ENCODE measurements at regions not wholly inside any gene's neighbourhood (a gene's known extent, or its start where the extent isn't known, plus 50 kb on each side); places are given as distances from the start of the nearest gene placed in this dataset.

- H3K9me3 ChIP-seq (ENCODE audit: insufficient read depth, low read depth, low read length): no peaks in the 10 kb centered on the region
These were observed 200.5 kb upstream of the ANK2 start for GRCh38 chr4:112848911-112849310.

GRCh38 chr4:112852601-112853000 lies 196.9 kb upstream of the ANK2 start:
- Histone ChIP-seq H3K4me1 (ENCODE audit: insufficient read depth, low read length, poor library complexity, severe bottlenecking) (no peaks in the 10 kb centered on the region), H4K20me1 (ENCODE audit: insufficient read depth, low read length, poor library complexity, severe bottlenecking) (no peaks in the 10 kb centered on the region), H3K9me2 (replicated peaks; ENCODE audit: low read depth, low read length) (no peaks in the 10 kb centered on the region), H3F3A (ENCODE audit: low read depth) (no peaks in the 10 kb centered on the region), H3K4me2 (ENCODE audit: low read depth, low read length, poor library complexity, severe bottlenecking) (no peak overlapping the region), H2AFZ (ENCODE audit: low read length) (no peak overlapping the region), H3K79me2 (ENCODE audit: insufficient read depth, low read length) (no peaks in the 10 kb centered on the region), H3K9ac (ENCODE audit: low read depth, low read length, poor library complexity, severe bottlenecking) (no peak overlapping the region), H3K36me3 (ENCODE audit: insufficient read depth, low read length) (no peaks in the 10 kb centered on the region), H3K27me3 (ENCODE audit: insufficient read depth, low read length, poor library complexity, severe bottlenecking) (no peaks in the 10 kb centered on the region), H3K4me3 (ENCODE audit: low read length, poor library complexity, severe bottlenecking) (no peak overlapping the region), H3K9me3 (ENCODE audit: insufficient read depth, low read depth, low read length) (no peaks in the 10 kb centered on the region)
- no peak for TF ChIP-seq EZH2phosphoT487 (IDR thresholded peaks at IDR 0.05; ENCODE audit: borderline replicate concordance)
- TF ChIP-seq, protein P1, sequence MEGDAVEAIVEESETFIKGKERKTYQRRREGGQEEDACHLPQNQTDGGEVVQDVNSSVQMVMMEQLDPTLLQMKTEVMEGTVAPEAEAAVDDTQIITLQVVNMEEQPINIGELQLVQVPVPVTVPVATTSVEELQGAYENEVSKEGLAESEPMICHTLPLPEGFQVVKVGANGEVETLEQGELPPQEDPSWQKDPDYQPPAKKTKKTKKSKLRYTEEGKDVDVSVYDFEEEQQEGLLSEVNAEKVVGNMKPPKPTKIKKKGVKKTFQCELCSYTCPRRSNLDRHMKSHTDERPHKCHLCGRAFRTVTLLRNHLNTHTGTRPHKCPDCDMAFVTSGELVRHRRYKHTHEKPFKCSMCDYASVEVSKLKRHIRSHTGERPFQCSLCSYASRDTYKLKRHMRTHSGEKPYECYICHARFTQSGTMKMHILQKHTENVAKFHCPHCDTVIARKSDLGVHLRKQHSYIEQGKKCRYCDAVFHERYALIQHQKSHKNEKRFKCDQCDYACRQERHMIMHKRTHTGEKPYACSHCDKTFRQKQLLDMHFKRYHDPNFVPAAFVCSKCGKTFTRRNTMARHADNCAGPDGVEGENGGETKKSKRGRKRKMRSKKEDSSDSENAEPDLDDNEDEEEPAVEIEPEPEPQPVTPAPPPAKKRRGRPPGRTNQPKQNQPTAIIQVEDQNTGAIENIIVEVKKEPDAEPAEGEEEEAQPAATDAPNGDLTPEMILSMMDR (conservative IDR thresholded peaks at IDR 0.05; ENCODE audit: low read length): no peak

More at GRCh38 chr4:112848911-112849310, 200.5 kb upstream of the ANK2 start:
- Histone ChIP-seq H3F3A (ENCODE audit: low read depth) (no peaks in the 10 kb centered on the region), H3K79me2 (ENCODE audit: insufficient read depth, low read length) (no peaks in the 10 kb centered on the region), H4K20me1 (ENCODE audit: insufficient read depth, low read length, poor library complexity, severe bottlenecking) (no peaks in the 10 kb centered on the region), H3K27me3 (ENCODE audit: insufficient read depth, low read length, poor library complexity, severe bottlenecking) (no peaks in the 10 kb centered on the region), H3K36me3 (ENCODE audit: insufficient read depth, low read length) (no peaks in the 10 kb centered on the region), H3K4me3 (ENCODE audit: low read length, poor library complexity, severe bottlenecking) (no peak overlapping the region), H3K9me2 (replicated peaks; ENCODE audit: low read depth, low read length) (no peaks in the 10 kb centered on the region), H3K4me2 (ENCODE audit: low read depth, low read length, poor library complexity, severe bottlenecking) (no peak overlapping the region), H3K4me1 (ENCODE audit: insufficient read depth, low read length, poor library complexity, severe bottlenecking) (no peaks in the 10 kb centered on the region), H2AFZ (ENCODE audit: low read length) (no peak overlapping the region), H3K9ac (ENCODE audit: low read depth, low read length, poor library complexity, severe bottlenecking) (no peak overlapping the region)
- TF ChIP-seq EZH2phosphoT487 (IDR thresholded peaks at IDR 0.05; ENCODE audit: borderline replicate concordance): no peak
- TF ChIP-seq, protein P1 (conservative IDR thresholded peaks at IDR 0.05; ENCODE audit: low read length): no peak

DNA sequence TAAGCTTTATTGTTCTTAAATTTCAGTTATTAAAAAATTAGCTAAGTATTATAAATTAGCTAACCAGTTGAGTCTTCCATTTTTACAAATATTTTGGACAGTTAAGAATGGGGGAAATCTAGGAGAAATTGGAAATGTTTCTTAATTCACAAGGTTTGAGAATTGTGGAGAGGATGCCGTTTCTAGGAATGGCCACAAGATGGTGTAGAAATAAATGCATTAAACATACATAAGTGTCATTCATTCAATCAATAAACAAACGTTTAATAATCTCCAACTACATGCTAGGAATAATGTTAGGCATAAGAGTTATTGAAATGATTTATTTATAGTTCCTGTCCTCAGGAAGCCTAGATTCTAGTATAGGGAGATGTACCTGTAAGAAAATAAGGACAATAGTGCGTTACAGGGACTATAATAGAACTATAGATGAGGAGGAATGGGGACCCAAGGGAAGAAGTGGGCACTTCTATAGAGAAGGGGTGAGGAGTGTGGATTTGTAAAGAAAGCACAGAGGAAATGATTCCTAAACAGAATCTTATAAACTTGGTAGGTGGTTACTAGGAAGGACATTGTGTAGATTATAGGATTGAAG lies 195.7 kb upstream of the ANK2 start:
- no peaks in the 10 kb centered on the region for H4K20me1 ChIP-seq (ENCODE audit: insufficient read depth, low read length, poor library complexity, severe bottlenecking)
- H3K4me3 ChIP-seq (ENCODE audit: low read length, poor library complexity, severe bottlenecking): no peak overlapping the region
- H3K27me3 ChIP-seq (ENCODE audit: insufficient read depth, low read length, poor library complexity, severe bottlenecking): no peaks in the 10 kb centered on the region
- H3K9ac ChIP-seq (ENCODE audit: low read depth, low read length, poor library complexity, severe bottlenecking): no peak overlapping the region
- H3K9me2 ChIP-seq (replicated peaks; ENCODE audit: low read depth, low read length): no peaks in the 10 kb centered on the region
- H3K4me1 ChIP-seq (ENCODE audit: insufficient read depth, low read length, poor library complexity, severe bottlenecking): no peaks in the 10 kb centered on the region
- no peak for TF ChIP-seq EZH2phosphoT487 (IDR thresholded peaks at IDR 0.05; ENCODE audit: borderline replicate concordance)
- TF ChIP-seq, protein P1 (conservative IDR thresholded peaks at IDR 0.05; ENCODE audit: low read length): peak; percentile 68
- H3K36me3 ChIP-seq (ENCODE audit: insufficient read depth, low read length): no peaks in the 10 kb centered on the region
- no peaks in the 10 kb centered on the region for H3K9me3 ChIP-seq (ENCODE audit: insufficient read depth, low read depth, low read length)
- H3K79me2 ChIP-seq (ENCODE audit: insufficient read depth, low read length): no peaks in the 10 kb centered on the region
- H2AFZ ChIP-seq (ENCODE audit: low read length): no peak overlapping the region
- H3F3A ChIP-seq (ENCODE audit: low read depth): no peaks in the 10 kb centered on the region
- no peak overlapping the region for H3K4me2 ChIP-seq (ENCODE audit: low read depth, low read length, poor library complexity, severe bottlenecking)
